ENCODE measurements at regions not wholly inside any gene's neighbourhood (a gene's known extent, or its start where the extent isn't known, plus 50 kb on each side); places are given as distances from the start of the nearest gene placed in this dataset.

DNA sequence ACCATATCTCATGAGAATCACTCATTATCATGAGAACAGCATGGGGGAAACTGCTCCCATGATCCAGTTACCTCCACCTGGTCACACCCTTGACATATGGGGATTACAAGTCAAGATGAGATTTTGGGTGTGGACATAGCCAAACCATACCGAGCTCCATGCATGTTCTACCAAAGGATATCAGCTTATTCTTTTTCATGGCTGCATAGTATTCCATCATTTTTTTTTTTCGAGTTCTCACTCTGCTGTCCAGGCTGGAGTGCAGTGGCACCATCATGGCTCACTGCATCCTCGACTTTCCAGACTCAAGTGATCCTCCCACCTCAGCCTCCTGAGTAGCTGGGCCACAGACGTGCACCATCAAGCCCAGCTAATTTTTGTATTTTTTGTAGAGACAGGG lies 668.3 kb downstream of the GATA3 start:
- TF ChIP-seq, protein P1, sequence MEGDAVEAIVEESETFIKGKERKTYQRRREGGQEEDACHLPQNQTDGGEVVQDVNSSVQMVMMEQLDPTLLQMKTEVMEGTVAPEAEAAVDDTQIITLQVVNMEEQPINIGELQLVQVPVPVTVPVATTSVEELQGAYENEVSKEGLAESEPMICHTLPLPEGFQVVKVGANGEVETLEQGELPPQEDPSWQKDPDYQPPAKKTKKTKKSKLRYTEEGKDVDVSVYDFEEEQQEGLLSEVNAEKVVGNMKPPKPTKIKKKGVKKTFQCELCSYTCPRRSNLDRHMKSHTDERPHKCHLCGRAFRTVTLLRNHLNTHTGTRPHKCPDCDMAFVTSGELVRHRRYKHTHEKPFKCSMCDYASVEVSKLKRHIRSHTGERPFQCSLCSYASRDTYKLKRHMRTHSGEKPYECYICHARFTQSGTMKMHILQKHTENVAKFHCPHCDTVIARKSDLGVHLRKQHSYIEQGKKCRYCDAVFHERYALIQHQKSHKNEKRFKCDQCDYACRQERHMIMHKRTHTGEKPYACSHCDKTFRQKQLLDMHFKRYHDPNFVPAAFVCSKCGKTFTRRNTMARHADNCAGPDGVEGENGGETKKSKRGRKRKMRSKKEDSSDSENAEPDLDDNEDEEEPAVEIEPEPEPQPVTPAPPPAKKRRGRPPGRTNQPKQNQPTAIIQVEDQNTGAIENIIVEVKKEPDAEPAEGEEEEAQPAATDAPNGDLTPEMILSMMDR (conservative IDR thresholded peaks at IDR 0.05; ENCODE audit: low read depth, low read length) = no peak
- DNase-seq (ENCODE audit: low read depth) = no peak
- H3K4me3 ChIP-seq (ENCODE audit: low read depth, low read length) = no peak overlapping the region

DNA sequence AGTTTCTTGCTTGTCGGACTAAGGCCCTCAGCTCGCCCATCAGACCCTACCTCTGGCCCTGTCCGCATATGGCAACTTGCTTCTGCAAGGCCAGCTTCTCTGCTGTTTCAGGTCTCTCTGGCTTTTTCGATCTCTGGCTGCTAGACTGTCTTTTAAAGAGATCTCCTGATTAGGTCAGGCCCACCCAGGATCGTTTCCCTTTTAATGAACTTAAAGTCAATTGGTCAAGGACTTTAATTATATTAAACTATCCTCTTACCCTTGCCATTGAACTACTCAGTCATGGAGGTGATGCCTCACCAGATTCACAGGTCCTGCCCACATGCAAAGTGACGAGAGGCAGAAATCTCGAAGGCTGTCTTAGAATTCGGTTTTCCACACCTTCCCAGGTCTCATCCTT lies 670.9 kb downstream of the GATA3 start:
- no peak overlapping the region for H3K4me3 ChIP-seq (ENCODE audit: low read depth, low read length)
- DNase-seq (ENCODE audit: low read depth) = no peak
- TF ChIP-seq, protein P1 (conservative IDR thresholded peaks at IDR 0.05; ENCODE audit: low read depth, low read length) = no peak

DNA sequence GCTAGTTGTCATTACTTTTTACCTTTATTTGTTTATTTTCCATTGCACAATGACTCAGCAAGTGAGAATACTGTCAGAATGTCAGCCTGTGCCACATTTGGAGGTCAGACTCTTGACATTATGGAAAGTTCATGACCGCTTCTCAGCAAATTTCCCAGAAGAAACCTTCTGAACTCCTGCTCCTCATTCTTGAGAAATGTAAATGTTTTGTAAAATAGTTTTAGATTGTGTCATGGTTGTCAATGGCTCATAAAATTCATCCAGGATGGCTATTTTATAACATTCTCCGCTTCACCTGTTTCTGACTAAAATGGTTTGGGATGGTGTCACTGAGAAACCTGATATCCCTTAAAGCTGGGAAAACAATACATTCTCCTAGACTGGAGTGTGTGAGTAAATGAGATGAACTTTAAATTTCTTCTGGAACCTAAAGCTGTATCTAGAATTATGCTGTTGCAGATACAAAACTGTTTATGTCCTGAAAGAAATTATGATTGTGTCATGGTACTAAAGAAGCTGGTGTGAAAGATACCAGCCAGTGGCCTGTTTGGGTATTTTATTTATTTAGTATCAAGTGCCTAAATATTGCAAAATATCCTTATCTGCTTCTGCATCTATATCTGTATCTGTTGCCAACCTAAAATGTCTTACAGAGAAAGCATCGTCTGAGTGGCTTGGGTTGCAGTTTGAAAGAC lies 671.7 kb downstream of the GATA3 start:
- TF ChIP-seq, protein P1 (conservative IDR thresholded peaks at IDR 0.05; ENCODE audit: low read depth, low read length) = no peak
- no peak overlapping the region for H3K4me3 ChIP-seq (ENCODE audit: low read depth, low read length)
- DNase-seq (ENCODE audit: low read depth) = no peak

DNA sequence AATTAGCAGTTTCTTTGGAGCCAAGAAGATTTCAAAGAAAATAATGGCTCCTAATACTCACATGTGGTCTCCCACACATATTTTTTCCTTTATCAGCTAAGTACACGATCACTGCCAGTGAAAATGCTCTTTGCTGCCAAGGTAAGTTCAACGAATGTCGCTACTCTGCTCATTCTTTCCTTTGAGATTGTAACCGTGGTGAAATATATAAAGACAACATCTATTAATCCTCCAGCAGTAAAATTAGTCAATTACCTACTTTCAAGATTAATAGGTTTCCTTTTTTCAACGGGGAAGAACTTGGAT lies 672.2 kb downstream of the GATA3 start:
- DNase-seq (ENCODE audit: low read depth) = no peak
- TF ChIP-seq, protein P1 (conservative IDR thresholded peaks at IDR 0.05; ENCODE audit: low read depth, low read length) = no peak
- H3K4me3 ChIP-seq (ENCODE audit: low read depth, low read length) = no peak overlapping the region

DNA sequence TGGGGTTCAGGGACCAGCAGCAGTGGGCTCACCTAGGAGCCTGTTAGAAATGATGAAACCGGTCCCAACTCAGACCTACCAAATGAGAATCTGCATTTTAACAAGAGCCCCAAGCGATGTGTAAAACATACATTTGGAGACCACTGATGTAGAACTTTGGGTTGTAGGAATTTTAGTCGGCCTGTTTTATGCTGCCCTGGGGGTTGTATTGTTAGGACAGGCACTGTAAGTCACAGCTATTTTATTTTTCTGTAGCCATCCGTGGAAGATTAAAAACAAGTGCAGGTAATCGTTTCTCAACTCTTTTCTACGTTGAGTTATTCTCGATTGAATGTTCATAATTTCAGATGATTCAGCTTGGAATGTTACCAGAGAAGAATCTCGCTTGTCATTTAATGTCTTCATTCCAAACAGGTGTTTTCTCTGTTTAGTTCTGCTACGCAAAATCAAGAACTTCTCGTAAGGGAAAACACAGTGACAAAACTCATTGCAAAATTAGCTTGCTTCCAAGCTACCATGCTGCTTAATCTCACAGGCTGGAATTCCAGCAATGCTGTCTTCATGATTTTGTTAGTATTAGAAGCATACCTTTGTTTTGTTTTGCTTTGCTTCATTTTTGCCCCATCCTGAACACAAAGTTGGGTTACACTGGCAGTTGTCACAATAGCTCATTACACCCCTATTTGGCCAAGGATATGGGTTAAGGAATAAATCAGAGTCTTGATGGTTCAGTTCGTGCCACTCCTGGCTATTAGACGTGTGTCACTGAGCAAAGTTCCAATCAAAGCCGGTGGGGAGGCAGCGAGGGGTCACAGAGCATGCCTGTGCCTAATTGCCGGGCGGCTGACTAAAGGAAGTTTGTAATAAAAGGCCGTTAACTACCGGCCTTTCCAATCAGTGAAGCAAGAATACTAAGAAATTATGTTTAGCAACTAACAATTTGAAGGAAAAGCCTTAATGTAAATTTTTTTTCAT lies 676.9 kb downstream of the GATA3 start:
- DNase-seq (ENCODE audit: low read depth) = no peak
- TF ChIP-seq, protein P1 (conservative IDR thresholded peaks at IDR 0.05; ENCODE audit: low read depth, low read length) = no peak
- H3K4me3 ChIP-seq (ENCODE audit: low read depth, low read length) = no peak overlapping the region

DNA sequence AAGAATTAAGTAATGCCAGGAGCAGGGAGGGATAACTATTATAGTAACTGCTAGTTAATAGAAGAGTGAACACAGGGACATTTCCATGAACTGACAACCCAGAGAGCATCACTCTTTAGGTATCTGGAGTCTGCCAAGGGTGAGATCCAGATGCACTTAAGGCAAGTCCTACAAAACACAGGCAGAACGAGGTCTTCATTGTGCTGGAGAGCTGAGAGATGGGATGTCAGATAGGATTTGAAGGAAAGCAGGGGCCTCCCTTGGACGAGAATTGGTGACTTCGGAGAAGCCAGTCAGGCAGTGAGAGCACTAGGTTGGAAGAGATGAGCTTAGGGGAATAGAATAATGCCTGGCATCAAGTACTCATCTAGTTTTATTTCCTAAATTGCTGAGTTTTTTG lies 684.5 kb downstream of the GATA3 start:
- TF ChIP-seq, protein P1 (conservative IDR thresholded peaks at IDR 0.05; ENCODE audit: low read depth, low read length) = no peak
- H3K4me3 ChIP-seq (ENCODE audit: low read depth, low read length) = no peak overlapping the region
- no peak for DNase-seq (ENCODE audit: low read depth)

Data from choroid plexus epithelial cell (primary cell).